PC-3 (cell line): ENCODE measurements at regions not wholly inside any gene's neighbourhood (a gene's known extent, or its start where the extent isn't known, plus 50 kb on each side); places are given as distances from the start of the nearest gene placed in this dataset.

Experiments
- CTCF ChIP-seq: fragments of 300-600 bp; sonication (generic); conservative IDR thresholded peaks from 2 replicates; pipeline ENCODE4 v1.5.1; 2017; ENCODE audit warnings: antibody characterized with exemption, low read depth, mild to moderate bottlenecking, low read length
- EZH2 ChIP-seq: fragments of 300-600 bp; sonication (generic); IDR thresholded peaks from one replicate; pipeline ENCODE4 v1.6.1; 2017; ENCODE audit warnings: antibody characterized with exemption, mild to moderate bottlenecking, low read length; ENCODE audit not compliant: unreplicated experiment
- EZH2phosphoT487 ChIP-seq: fragments of 300-600 bp; sonication (generic); IDR thresholded peaks from 2 replicates; pipeline ENCODE4 v1.6.1; 2018; ENCODE audit warnings: mild to moderate bottlenecking, antibody characterized with exemption, low read length, borderline replicate concordance

DNA sequence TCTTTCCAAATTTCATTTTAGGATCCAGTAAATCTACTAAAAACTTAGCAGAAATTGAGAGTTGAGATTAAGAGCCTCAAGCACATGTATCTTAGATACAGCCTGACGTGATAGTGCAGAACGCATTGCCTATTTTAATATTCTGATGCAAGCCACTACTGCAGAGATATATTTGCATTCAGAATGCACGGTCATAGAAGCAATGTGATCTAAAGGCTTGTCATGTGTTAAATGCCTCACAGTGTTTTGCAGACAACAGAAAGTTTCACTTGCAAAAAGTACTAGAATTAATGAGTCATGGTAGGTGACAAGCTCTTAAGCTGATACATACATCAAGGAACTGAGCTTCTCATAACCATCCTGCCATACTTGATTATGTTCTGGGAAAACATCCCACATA, 886.7 kb upstream of the CHAC2 start:
- TF ChIP-seq CTCF: no peak
- no peak for TF ChIP-seq EZH2
- no peak for TF ChIP-seq EZH2phosphoT487
